OCI-LY7 (cell line): ENCODE measurements at regions not wholly inside any gene's neighbourhood (a gene's known extent, or its start where the extent isn't known, plus 50 kb on each side); places are given as distances from the start of the nearest gene placed in this dataset.

Experiments
- BruUV-seq: library from RNA; stranded (reverse); fragments of 400-500 nt; replicated peaks from 2 replicates; lab custom pipeline; 2021; lab: Mats Ljungman, UMichigan
- CTCF ChIA-PET: fragments of 300-600 bp; sonication (Branson Sonifier 250); formaldehyde crosslinking; loops from one replicate; lab custom pipeline; 2022; ENCODE audit warnings: antibody characterized with exemption; ENCODE audit not compliant: unreplicated experiment; lab: Charles Lee
- POLR2A ChIA-PET: fragments of 300-600 bp; sonication (Branson Sonifier 250); formaldehyde crosslinking; loops from one replicate; lab custom pipeline; 2022; ENCODE audit warnings: antibody characterized with exemption; lab: Charles Lee
- DNase-seq: peaks from one replicate; pipeline ENCODE4 v3.0.0-alpha.2; 2015; ENCODE audit warnings: low spot score
- H2AFZ ChIP-seq: fragments of 200-600 bp; sonication (generic), shearing (Covaris generic); 2 replicates; pipeline ENCODE4 v1.6.1; 2014; ENCODE audit warnings: mild to moderate bottlenecking, antibody characterized with exemption, low read length, moderate library complexity
- H3K27ac ChIP-seq: fragments of 200-600 bp; sonication (generic); 2 replicates; pipeline ENCODE4 v1.5.1; 2014; ENCODE audit warnings: mixed run types, low read depth, mild to moderate bottlenecking, moderate library complexity, low read length, inconsistent platforms; ENCODE audit not compliant: poor library complexity, severe bottlenecking
- H3K36me3 ChIP-seq: fragments of 200-600 bp; sonication (generic); 2 replicates; pipeline ENCODE4 v1.6.1; 2014; ENCODE audit warnings: mild to moderate bottlenecking, antibody characterized with exemption, low read length, moderate library complexity, mixed read lengths; ENCODE audit not compliant: insufficient read depth
- H3K4me1 ChIP-seq: fragments of 200-600 bp; sonication (generic); 2 replicates; pipeline ENCODE4 v1.5.1; 2014; ENCODE audit warnings: mild to moderate bottlenecking, low read length; ENCODE audit not compliant: insufficient read depth, poor library complexity, severe bottlenecking
- H3K4me2 ChIP-seq: fragments of 200-600 bp; sonication (generic); 2 replicates; pipeline ENCODE4 v1.6.1; 2014; ENCODE audit warnings: mild to moderate bottlenecking, low read length
- H3K4me3 ChIP-seq: fragments of 200-600 bp; sonication (generic); 2 replicates; pipeline ENCODE4 v1.5.1; 2014; ENCODE audit warnings: mild to moderate bottlenecking, low read depth, low read length; ENCODE audit not compliant: poor library complexity, severe bottlenecking
- H3K79me2 ChIP-seq: fragments of 200-600 bp; sonication (generic); 2 replicates; pipeline ENCODE4 v1.6.1; 2016; ENCODE audit warnings: low read depth, mild to moderate bottlenecking, low read length, moderate library complexity, mixed read lengths; ENCODE audit not compliant: insufficient read depth
- H3K9me2 ChIP-seq: fragments of 200-600 bp; sonication (generic); 2 replicates; pipeline ENCODE4 v1.6.1; 2016; ENCODE audit warnings: mild to moderate bottlenecking, low read length, mixed read lengths; ENCODE audit not compliant: insufficient read depth
- H3K9me3 ChIP-seq: fragments of 200-600 bp; sonication (generic); 2 replicates; pipeline ENCODE4 v1.6.1; 2014; ENCODE audit warnings: mild to moderate bottlenecking, mixed run types, low read length, mixed read lengths
- H4K20me1 ChIP-seq: fragments of 200-600 bp; sonication (generic); 2 replicates; pipeline ENCODE4 v1.6.1; 2014; ENCODE audit warnings: mild to moderate bottlenecking, antibody characterized with exemption, low read length, moderate library complexity, mixed read lengths; ENCODE audit not compliant: insufficient read depth
- CTCF ChIP-seq: fragments of 200-600 bp; sonication (generic); conservative IDR thresholded peaks from 2 replicates; pipeline ENCODE4 v1.5.1; 2014; ENCODE audit warnings: mild to moderate bottlenecking, antibody characterized with exemption, low read length, moderate library complexity, mixed read lengths
- EZH2phosphoT487 ChIP-seq: fragments of 200-600 bp; sonication (generic); IDR thresholded peaks from 2 replicates; pipeline ENCODE4 v1.6.1; 2018; ENCODE audit warnings: low read depth, borderline replicate concordance, mild to moderate bottlenecking, mixed run types, antibody characterized with exemption, low read length, moderate library complexity, mixed read lengths
- intact Hi-C: fragments of 100-400 bp; cut with micrococcal nuclease; formaldehyde crosslinking; loops from one replicate; pipeline ENCODE4 v1.10.0; 2022; ENCODE audit not compliant: unreplicated experiment

GRCh38 chr3:118187221-118187620 is 847.4 kb downstream of the IGSF11 start:
- Histone ChIP-seq H4K20me1 (no peaks in the 10 kb centered on the region), H3K79me2 (no peaks in the 10 kb centered on the region), H3K36me3 (no peaks in the 10 kb centered on the region), H3K4me2 (no peak overlapping the region), H3K9me2 (no peaks in the 10 kb centered on the region), H3K4me3 (no peak overlapping the region), H3K4me1 (no peaks in the 10 kb centered on the region), H3K27ac (no peak overlapping the region), H3K9me3 (no peaks in the 10 kb centered on the region), H2AFZ (no peak overlapping the region)
- ChIA-PET CTCF (no interaction called here), POLR2A (interaction anchor here (0.7 kb wide), 1 partner anchor 11 kb away, joined by 4 read pairs; no protein-coding TSS in a partner anchor)
- no peak for DNase-seq
- BruUV-seq: no TSS peak
- no peak for TF ChIP-seq CTCF
- no peak for TF ChIP-seq EZH2phosphoT487
- intact Hi-C loops: no loop called here

GRCh38 chr3:118196183-118196582 is 838.5 kb downstream of the IGSF11 start:
- Histone ChIP-seq H3K79me2 (no peaks in the 10 kb centered on the region), H3K36me3 (no peaks in the 10 kb centered on the region), H3K9me2 (no peaks in the 10 kb centered on the region), H2AFZ (no peak overlapping the region), H4K20me1 (no peaks in the 10 kb centered on the region), H3K9me3 (no peaks in the 10 kb centered on the region), H3K4me3 (no peak overlapping the region), H3K4me2 (no peak overlapping the region), H3K27ac (no peak overlapping the region), H3K4me1 (no peaks in the 10 kb centered on the region)
- intact Hi-C loops: no loop called here
- CTCF ChIA-PET: no interaction called here
- TF ChIP-seq EZH2phosphoT487 (no peak), CTCF (no peak)
- POLR2A ChIA-PET: no interaction called here
- DNase-seq: no peak
- BruUV-seq: no TSS peak

GRCh38 chr3:118199044-118199443 is 835.6 kb downstream of the IGSF11 start:
- intact Hi-C loops: no loop called here
- POLR2A ChIA-PET: no interaction called here
- BruUV-seq: no TSS peak
- H3K36me3 ChIP-seq: no peaks in the 10 kb centered on the region
- H3K9me3 ChIP-seq: 0 out of 2 replicates have a peak, but pooled peaks cover 5% of the 10 kb centered on the region
- H3K79me2 ChIP-seq: no peaks in the 10 kb centered on the region
- no peaks in the 10 kb centered on the region for H3K4me1 ChIP-seq
- no peaks in the 10 kb centered on the region for H4K20me1 ChIP-seq
- no peak overlapping the region for H3K4me2 ChIP-seq
- CTCF ChIA-PET: no interaction called here
- no peak overlapping the region for H2AFZ ChIP-seq
- DNase-seq: no peak
- no peaks in the 10 kb centered on the region for H3K9me2 ChIP-seq
- no peak overlapping the region for H3K4me3 ChIP-seq
- TF ChIP-seq CTCF: no peak
- no peak for TF ChIP-seq EZH2phosphoT487
- no peak overlapping the region for H3K27ac ChIP-seq
